A549 (cell line): ENCODE measurements at regions not wholly inside any gene's neighbourhood (a gene's known extent, or its start where the extent isn't known, plus 50 kb on each side); places are given as distances from the start of the nearest gene placed in this dataset.
"Not testable (repeated sequence)": the region's sequence is repeated elsewhere in the genome, so short reads cannot be mapped to it uniquely, and the experiment has no call there.

Experiments used
- ATAC-seq, 2 experiments: fragments of 200-7000 bp in 1 of 2; fragments of >200 bp in 1 of 2; cut with Nextera tagmentation in 1 of 2; cut with Tn5 transposase in 1 of 2; 3 replicates each; pipeline versions ENCODE4 v1.8.0 to v1.9.1; 2018 to 2020; ENCODE audit warnings: mild to moderate bottlenecking in 1 of 2, moderate library complexity in 1 of 2
- CTCF ChIA-PET: fragments of 300-600 bp; sonication (Branson Sonifier 250); formaldehyde crosslinking; extraction: SDS; loops from one replicate; lab custom pipeline; 2021; ENCODE audit warnings: antibody characterized with exemption, inconsistent platforms; lab: Yijun Ruan, JAX
- POLR2A ChIA-PET: fragments of 350-600 bp; formaldehyde crosslinking; extraction: SDS; loops from one replicate; lab custom pipeline; 2021; ENCODE audit warnings: antibody characterized with exemption, inconsistent platforms; lab: Yijun Ruan, JAX
- DNase-seq, 2 experiments: peaks; one replicate each; pipeline versions ENCODE4 v3.0.0 to v3.0.0-alpha.2; 2011 to 2016; ENCODE audit warnings: low read depth in 1 of 2, low spot score in 1 of 2
- FAIRE-seq: peaks from 2 replicates; lab custom pipeline; 2011; peaks lifted over from hg19 to GRCh38; lab: Jason Lieb, UNC
- H3K27ac ChIP-seq, 2 experiments: fragments of >200 bp; sonication (Bioruptor Twin); formaldehyde crosslinking; 3 replicates each; pipeline ENCODE4 v1.5.1; 2016 to 2017
- H3K4me1 ChIP-seq: fragments of >200 bp; sonication (Bioruptor Twin); formaldehyde crosslinking; 3 replicates; pipeline ENCODE4 v1.6.1; 2016
- H3K4me2 ChIP-seq: fragments of >200 bp; sonication (Bioruptor Twin); formaldehyde crosslinking; 3 replicates; pipeline ENCODE4 v1.6.1; 2016
- H3K4me3 ChIP-seq: fragments of >200 bp; sonication (Bioruptor Twin); formaldehyde crosslinking; 3 replicates; pipeline ENCODE4 v1.5.1; 2016
- H3K9me3 ChIP-seq: fragments of >200 bp; sonication (Bioruptor Twin); formaldehyde crosslinking; 3 replicates; pipeline ENCODE4 v1.6.1; 2016
- BCL3 ChIP-seq: fragments of >200 bp; sonication (Bioruptor Twin); formaldehyde crosslinking; IDR thresholded peaks from 3 replicates; pipeline ENCODE4 v1.6.1; 2016
- CBX8 ChIP-seq: fragments of 200-600 bp; sonication (generic); IDR thresholded peaks from 2 replicates; pipeline ENCODE4 v1.6.1; 2016
- CHD2 ChIP-seq: fragments of 150-350 bp; IDR thresholded peaks from 2 replicates; pipeline ENCODE4 v1.6.1; 2014; ENCODE audit warnings: low read length; ENCODE audit not compliant: partially characterized antibody
- EHMT2 ChIP-seq: fragments of 200-600 bp; sonication (generic); IDR thresholded peaks from 2 replicates; pipeline ENCODE4 v1.6.1; 2016; ENCODE audit warnings: antibody characterized with exemption, low read depth, mild to moderate bottlenecking, moderate library complexity
- ELK1 ChIP-seq: fragments of 150-350 bp; IDR thresholded peaks from 2 replicates; pipeline ENCODE4 v1.6.1; 2014; ENCODE audit warnings: low read depth, mild to moderate bottlenecking, low read length
- EP300 ChIP-seq, 2 experiments: fragments of >200 bp; sonication (Bioruptor Twin); formaldehyde crosslinking; IDR thresholded peaks; 2 replicates in 1 of 2; 3 replicates in 1 of 2; pipeline ENCODE4 v1.6.1; 2016 to 2017
- FOSL2 ChIP-seq, 2 experiments: fragments of 450-650 bp in 1 of 2; fragments of >200 bp in 1 of 2; sonication (Bioruptor Twin) in 1 of 2; formaldehyde crosslinking; IDR thresholded peaks; 2 replicates each; pipeline versions ENCODE4 v1.5.0 to v1.6.1; 2016 to 2020; ENCODE audit warnings: mild to moderate bottlenecking in 1 of 2, moderate library complexity in 1 of 2
- FOXS1 ChIP-seq: fragments of 250-450 bp; sonication (Bioruptor Pico); IDR thresholded peaks from 2 replicates; pipeline ENCODE4 v1.5.0; 2020; ENCODE audit warnings: mild to moderate bottlenecking, moderate library complexity
- HDAC2 ChIP-seq: fragments of 200-600 bp; sonication (generic); IDR thresholded peaks from 2 replicates; pipeline ENCODE4 v1.6.1; 2016
- HOXA7 ChIP-seq: fragments of 250-450 bp; sonication (Bioruptor Pico); IDR thresholded peaks from 2 replicates; pipeline ENCODE4 v1.5.0; 2020; ENCODE audit warnings: mild to moderate bottlenecking, moderate library complexity
- MAFK ChIP-seq: fragments of 450-650 bp; IDR thresholded peaks from 2 replicates; pipeline ENCODE4 v1.6.1; 2014; ENCODE audit not compliant: partially characterized antibody
- MYC ChIP-seq: IDR thresholded peaks from 2 replicates; pipeline ENCODE4 v1.6.1; 2012; ENCODE audit warnings: mild to moderate bottlenecking, inconsistent platforms, low read length, improper control_type of control experiment, borderline replicate concordance
- NR3C1 ChIP-seq: fragments of >200 bp; sonication (Bioruptor Twin); formaldehyde crosslinking; IDR thresholded peaks from 3 replicates; pipeline ENCODE4 v1.6.1; 2017
- PBX3 ChIP-seq: IDR thresholded peaks from 2 replicates; pipeline ENCODE4 v1.6.1; 2012
- POLR2A ChIP-seq: IDR thresholded peaks from 2 replicates; pipeline ENCODE4 v1.6.1; 2012; ENCODE audit warnings: mild to moderate bottlenecking, low read length
- POLR2AphosphoS2 ChIP-seq: conservative IDR thresholded peaks from 2 replicates; pipeline ENCODE4 v1.6.1; 2012; ENCODE audit warnings: low read length, improper control_type of control experiment, inconsistent platforms
- RCOR1 ChIP-seq: fragments of 150-350 bp; IDR thresholded peaks from 2 replicates; pipeline ENCODE4 v1.6.1; 2014; ENCODE audit warnings: antibody characterized with exemption, low read length, low read depth
- SMC3 ChIP-seq: fragments of >200 bp; sonication (Bioruptor Twin); formaldehyde crosslinking; IDR thresholded peaks from 3 replicates; pipeline ENCODE4 v1.6.1; 2018; ENCODE audit warnings: inconsistent platforms
- WGBS: methylation state at CpG from one replicate; pipeline ENCODE4 v1.1.6; 2017; ENCODE audit errors: missing lambda C conversion rate; 5-methylcytosine and 5-hydroxymethylcytosine counted together
- TF ChIP-seq, protein P1 (sequence below): fragments of 250-450 bp; sonication (Bioruptor Pico); IDR thresholded peaks from 2 replicates; pipeline ENCODE4 v1.5.0; 2021; ENCODE audit warnings: mild to moderate bottlenecking, moderate library complexity, borderline replicate concordance

DNA sequence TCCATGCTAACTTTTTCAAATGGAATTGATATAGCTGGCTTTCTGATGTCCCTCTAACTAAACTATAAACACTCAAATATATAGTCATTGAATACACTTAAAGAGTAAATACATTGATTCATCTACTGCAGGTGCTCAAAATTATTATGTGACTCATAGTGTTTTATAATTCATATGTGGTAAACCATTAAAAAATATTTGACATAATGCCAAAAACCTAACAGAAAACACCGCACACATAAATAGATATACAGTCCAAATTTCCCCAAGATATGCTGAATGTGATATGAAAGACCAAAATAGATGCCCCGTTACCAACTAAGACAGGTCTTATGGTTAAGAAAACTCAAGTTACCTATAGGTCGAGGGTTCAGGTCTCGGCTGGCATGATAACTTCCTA lies 171.7 kb upstream of the SEMA3E start (continued):
- no peak for TF ChIP-seq ELK1
- TF ChIP-seq SMC3, result no peak
- no peak for TF ChIP-seq POLR2AphosphoS2
- TF ChIP-seq HOXA7 (CRISPR knock-in tag), result no peak
- no peak for TF ChIP-seq EP300 (IDR thresholded peaks at IDR 0.05)
- no peak for TF ChIP-seq PBX3
- no peak for TF ChIP-seq POLR2A
- TF ChIP-seq EHMT2, result no peak

- POLR2A ChIA-PET, result no interaction called here
- FAIRE-seq (no peak), DNase-seq (peak in 1 of 2 experiments; percentile 4), ATAC-seq (no peak)
- H3K4me1 ChIP-seq, result no peaks in the 10 kb centered on the region
- no peak overlapping the region for H3K4me3 ChIP-seq
- no peaks in the 10 kb centered on the region for H3K9me3 ChIP-seq
- TF ChIP-seq FOXS1 (CRISPR knock-in tag), result no peak
- TF ChIP-seq HDAC2, result no peak
- TF ChIP-seq, protein P1, sequence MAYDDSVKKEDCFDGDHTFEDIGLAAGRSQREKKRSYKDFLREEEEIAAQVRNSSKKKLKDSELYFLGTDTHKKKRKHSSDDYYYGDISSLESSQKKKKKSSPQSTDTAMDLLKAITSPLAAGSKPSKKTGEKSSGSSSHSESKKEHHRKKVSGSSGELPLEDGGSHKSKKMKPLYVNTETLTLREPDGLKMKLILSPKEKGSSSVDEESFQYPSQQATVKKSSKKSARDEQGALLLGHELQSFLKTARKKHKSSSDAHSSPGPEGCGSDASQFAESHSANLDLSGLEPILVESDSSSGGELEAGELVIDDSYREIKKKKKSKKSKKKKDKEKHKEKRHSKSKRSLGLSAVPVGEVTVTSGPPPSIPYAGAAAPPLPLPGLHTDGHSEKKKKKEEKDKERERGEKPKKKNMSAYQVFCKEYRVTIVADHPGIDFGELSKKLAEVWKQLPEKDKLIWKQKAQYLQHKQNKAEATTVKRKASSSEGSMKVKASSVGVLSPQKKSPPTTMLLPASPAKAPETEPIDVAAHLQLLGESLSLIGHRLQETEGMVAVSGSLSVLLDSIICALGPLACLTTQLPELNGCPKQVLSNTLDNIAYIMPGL (CRISPR knock-in tag), result no peak
- TF ChIP-seq RCOR1, result no peak
- no peak for TF ChIP-seq BCL3
- TF ChIP-seq FOSL2 (IDR thresholded peaks at IDR 0.05), result no peak
- no peak for TF ChIP-seq FOSL2 (CRISPR knock-in tag; IDR thresholded peaks at IDR 0.05)
- TF ChIP-seq NR3C1, result no peak
- TF ChIP-seq MYC, result no peak
- TF ChIP-seq CBX8, result no peak
- WGBS, result 8% methylated on average over 3 of the region's 3 CpGs
- no peak overlapping the region for H3K4me2 ChIP-seq
- no peak overlapping the region for H3K27ac ChIP-seq
- CTCF ChIA-PET, result no interaction called here
Observed at GRCh38 chr7:83819911-83820310, 171.0 kb upstream of the SEMA3E start.

DNA sequence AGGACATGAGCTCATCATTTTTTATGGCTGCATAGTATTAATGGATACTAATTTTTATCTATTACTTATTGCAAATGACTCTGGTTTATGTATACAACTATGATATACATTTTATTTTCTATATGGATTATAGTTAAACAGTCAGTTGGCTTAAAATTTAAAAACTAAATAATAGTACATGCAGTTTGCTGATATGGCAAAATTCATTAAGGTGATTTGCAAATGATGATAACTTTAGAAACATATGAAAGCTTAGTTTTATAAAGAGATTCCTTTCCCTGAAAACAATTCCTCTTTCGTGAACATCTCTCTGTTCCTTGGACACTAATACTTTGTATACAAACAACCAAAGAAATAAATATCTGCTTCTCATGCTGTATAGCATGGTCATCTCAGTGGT lies 165.5 kb upstream of the SEMA3E start:
- POLR2A ChIA-PET, result no interaction called here
- Histone ChIP-seq H3K4me2 (no peak overlapping the region), H3K4me3 (no peak overlapping the region)
- TF ChIP-seq CHD2 (no peak), MAFK (peak; percentile 84)
- TF ChIP-seq, all 56 proteins: peak for 1
- no peak for DNase-seq
- WGBS, result 78% methylated on average over 1 of the region's 1 CpG
- Histone ChIP-seq H3K9me3 (no peaks in the 10 kb centered on the region), H3K27ac (no peak overlapping the region), H3K4me1 (no peaks in the 10 kb centered on the region)
- no peak for FAIRE-seq
- CTCF ChIA-PET, result interaction anchor here (1.2 kb wide), 1 partner anchor 45 kb away, joined by 3 read pairs; no protein-coding TSS in a partner anchor
- ATAC-seq, result no peak

GRCh38 chr7:83812563-83812962 lies 163.6 kb upstream of the SEMA3E start:
- CTCF ChIA-PET, FAIRE-seq, H3K27ac ChIP-seq, H3K9me3 ChIP-seq, H3K4me2 ChIP-seq, H3K4me1 ChIP-seq, ATAC-seq, H3K4me3 ChIP-seq, POLR2A ChIA-PET, DNase-seq: not testable (repeated sequence)
- WGBS, result 50% methylated on average over 2 of the region's 2 CpGs
